Activated naive CD4-positive, alpha-beta T cell treated with anti-CD3 and anti-CD28 coated beads, Interleukin-2, amount 10 ng/mL, durations not matched to agents 7 days and 5 days (primary cell): ENCODE measurements at regions not wholly inside any gene's neighbourhood (a gene's known extent, or its start where the extent isn't known, plus 50 kb on each side); places are given as distances from the start of the nearest gene placed in this dataset.
"Not testable (repeated sequence)": the region's sequence is repeated elsewhere in the genome, so short reads cannot be mapped to it uniquely, and the experiment has no call there.

ENCODE experiments used
- CTCF ChIA-PET: fragments of 350-600 bp; sonication (Branson Sonifier 250); formaldehyde crosslinking; loops from one replicate; lab custom pipeline; 2021; ENCODE audit warnings: antibody characterized with exemption; lab: Charles Lee
- DNase-seq: peaks from one replicate; pipeline ENCODE4 v3.0.0-alpha.2; 2020
- H3K27ac Mint-ChIP-seq: one replicate; pipeline ENCODE4 v1.8.0; 2021; ENCODE audit warnings: mild to moderate bottlenecking, moderate library complexity, mixed read lengths
- H3K27me3 Mint-ChIP-seq: one replicate; pipeline ENCODE4 v1.8.0; 2021; ENCODE audit warnings: mild to moderate bottlenecking, mixed read lengths
- H3K36me3 Mint-ChIP-seq: one replicate; pipeline ENCODE4 v1.8.0; 2021; ENCODE audit warnings: mixed read lengths
- H3K4me1 Mint-ChIP-seq: one replicate; pipeline ENCODE4 v1.8.0; 2021; ENCODE audit warnings: mixed read lengths
- H3K4me3 Mint-ChIP-seq: one replicate; pipeline ENCODE4 v1.8.0; 2021; ENCODE audit warnings: mild to moderate bottlenecking, moderate library complexity, mixed read lengths
- H3K9me3 Mint-ChIP-seq: one replicate; pipeline ENCODE4 v1.8.0; 2021; ENCODE audit warnings: mixed read lengths

DNA sequence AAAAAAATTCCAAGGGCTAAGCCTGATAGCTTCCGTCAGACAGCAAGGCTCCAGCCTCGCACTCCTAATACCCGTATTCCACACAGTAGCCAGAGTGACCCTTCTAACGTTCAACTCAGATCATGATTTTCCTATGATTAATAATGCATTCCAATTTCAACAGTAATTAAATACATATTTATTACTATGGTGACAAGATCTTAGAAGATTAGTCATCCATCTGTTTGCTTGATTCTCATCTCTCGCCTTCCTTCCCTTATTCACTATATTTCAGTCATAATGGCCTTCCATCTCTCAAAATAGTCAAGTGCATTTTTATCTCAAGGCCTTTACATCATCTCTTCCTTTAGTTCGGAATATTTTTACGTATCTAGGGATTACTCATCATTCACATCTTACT, 621.2 kb upstream of the SPRY2 start:
- H3K27ac Mint-ChIP-seq = no peak overlapping the region
- H3K9me3 Mint-ChIP-seq = no peaks in the 10 kb centered on the region
- CTCF ChIA-PET = no interaction called here
- H3K4me3 Mint-ChIP-seq = no peak overlapping the region
- DNase-seq = no peak
- H3K4me1 Mint-ChIP-seq = no peaks in the 10 kb centered on the region
- H3K27me3 Mint-ChIP-seq = no peaks in the 10 kb centered on the region
- no peaks in the 10 kb centered on the region for H3K36me3 Mint-ChIP-seq

DNA sequence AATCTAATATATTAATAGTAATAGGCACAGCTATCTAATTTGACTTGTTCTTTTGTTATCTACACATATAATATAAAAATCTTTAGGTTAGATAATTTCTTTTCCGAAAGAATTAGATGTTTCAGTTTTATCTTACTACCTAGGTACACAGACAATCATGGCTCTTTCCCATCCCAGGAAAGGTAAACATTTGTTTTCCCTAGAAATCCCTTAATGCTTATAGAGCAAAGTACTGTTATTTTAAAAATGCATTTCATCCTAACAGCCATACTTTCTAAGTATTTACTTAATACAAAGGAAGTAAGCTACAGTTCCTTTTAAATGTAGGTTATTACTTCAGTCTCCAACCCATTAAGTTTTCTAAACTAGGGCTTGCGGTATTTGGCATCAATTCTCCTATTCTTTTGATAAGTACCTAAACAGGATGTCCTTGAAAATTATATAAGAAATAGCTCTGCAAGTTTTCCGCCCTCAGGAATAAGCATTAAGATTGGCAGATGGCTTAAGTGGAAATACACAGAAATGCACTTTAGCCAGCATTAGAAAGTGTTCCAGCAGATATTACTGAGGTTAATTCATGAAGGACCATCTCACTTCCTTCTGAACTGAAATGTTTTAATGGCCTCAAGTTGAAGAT, 616.2 kb upstream of the SPRY2 start:
- Mint-ChIP-seq H3K9me3 (peaks cover 3% of the 10 kb centered on the region), H3K27ac (no peak overlapping the region), H3K36me3 (no peaks in the 10 kb centered on the region), H3K27me3 (no peaks in the 10 kb centered on the region), H3K4me1 (no peaks in the 10 kb centered on the region), H3K4me3 (no peak overlapping the region)
- DNase-seq = no peak
- CTCF ChIA-PET = no interaction called here

DNA sequence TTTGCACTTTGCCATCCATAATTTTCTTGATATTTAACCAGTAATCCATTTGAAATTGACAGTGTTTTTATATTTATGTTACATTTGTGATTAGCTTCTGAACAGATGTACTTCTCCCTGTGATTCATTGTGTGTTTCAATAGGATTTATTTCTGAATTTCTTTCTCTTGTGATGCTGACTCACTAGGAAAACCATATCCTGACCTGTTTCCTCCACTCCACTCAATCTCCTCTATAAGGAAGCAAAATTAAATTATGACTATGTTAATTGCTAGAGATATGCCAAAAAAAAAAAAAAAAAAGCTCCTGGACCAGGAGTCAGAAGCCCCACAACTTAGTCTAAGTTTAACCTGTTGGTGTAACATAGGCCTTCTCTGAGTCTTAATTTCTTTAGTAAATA, 614.6 kb upstream of the SPRY2 start:
- CTCF ChIA-PET = no interaction called here
- Mint-ChIP-seq H3K27me3 (no peaks in the 10 kb centered on the region), H3K9me3 (peaks cover 3% of the 10 kb centered on the region)

DNA sequence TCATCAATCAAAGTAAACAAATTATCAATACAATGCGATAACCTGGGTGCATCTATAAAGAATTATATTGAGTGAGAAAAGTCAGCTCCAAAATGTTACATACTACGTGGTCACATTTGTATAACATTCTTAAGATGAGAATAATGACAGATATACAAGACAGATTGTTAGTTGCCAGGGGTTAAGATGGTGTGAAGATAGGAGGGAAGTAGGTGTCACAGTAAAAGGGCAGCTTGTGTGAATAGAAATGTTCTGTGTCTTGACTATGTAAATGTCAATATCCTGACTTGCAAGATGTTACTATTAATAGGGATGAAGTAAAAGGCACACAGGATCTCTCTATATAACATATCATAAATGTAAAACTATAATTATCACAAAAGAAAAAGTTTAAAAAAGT, 611.2 kb upstream of the SPRY2 start:
- Mint-ChIP-seq H3K4me1 (no peaks in the 10 kb centered on the region), H3K9me3 (peaks cover 3% of the 10 kb centered on the region), H3K27ac (no peak overlapping the region), H3K36me3 (no peaks in the 10 kb centered on the region), H3K4me3 (no peak overlapping the region), H3K27me3 (no peaks in the 10 kb centered on the region)
- CTCF ChIA-PET = no interaction called here
- DNase-seq = no peak

More for the DNA sequence above, 614.6 kb upstream of the SPRY2 start:
- H3K27ac Mint-ChIP-seq = no peak overlapping the region
- H3K4me1 Mint-ChIP-seq = no peaks in the 10 kb centered on the region
- no peak overlapping the region for H3K4me3 Mint-ChIP-seq
- DNase-seq = no peak
- H3K36me3 Mint-ChIP-seq = no peaks in the 10 kb centered on the region

DNA sequence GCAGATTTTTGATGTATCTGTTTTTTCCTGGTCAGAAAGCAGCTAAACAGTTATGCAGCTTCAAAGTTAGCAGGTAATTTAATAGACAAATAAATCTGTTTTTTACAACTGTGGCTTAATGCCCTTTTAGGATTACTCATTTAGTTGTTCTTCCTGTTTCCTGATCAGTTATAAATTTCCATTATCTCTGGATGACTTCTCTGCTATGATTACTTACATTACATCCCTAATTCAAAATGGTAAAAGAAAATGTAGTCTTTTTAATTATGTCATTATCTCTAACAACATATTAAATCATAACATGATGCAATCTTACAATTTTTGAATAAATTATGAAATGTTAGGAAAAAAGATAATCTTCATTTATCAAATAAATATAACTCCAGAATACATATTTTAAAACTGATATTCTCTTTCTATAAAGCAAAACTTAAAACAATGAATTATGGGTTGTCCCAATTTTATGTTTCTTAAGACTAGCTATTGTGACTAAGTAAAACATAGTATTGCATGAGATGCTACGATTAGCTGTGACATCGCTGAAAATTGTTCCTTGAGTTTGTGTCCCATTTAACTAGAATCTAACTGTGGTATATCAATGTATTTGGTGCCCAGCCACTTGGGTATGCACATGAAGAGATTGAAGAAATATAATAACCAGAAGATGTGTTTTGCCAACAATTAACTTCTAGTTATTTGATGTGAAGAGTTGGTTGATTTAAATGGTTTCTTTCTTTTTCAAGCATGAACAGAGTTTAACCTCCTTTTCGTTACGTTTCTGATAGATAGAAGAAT, 605.3 kb upstream of the SPRY2 start:
- CTCF ChIA-PET = no interaction called here
- DNase-seq = no peak
- Mint-ChIP-seq H3K9me3 (no peaks in the 10 kb centered on the region), H3K27ac (no peak overlapping the region), H3K36me3 (no peaks in the 10 kb centered on the region), H3K27me3 (no peaks in the 10 kb centered on the region), H3K4me3 (no peak overlapping the region), H3K4me1 (no peaks in the 10 kb centered on the region)

DNA sequence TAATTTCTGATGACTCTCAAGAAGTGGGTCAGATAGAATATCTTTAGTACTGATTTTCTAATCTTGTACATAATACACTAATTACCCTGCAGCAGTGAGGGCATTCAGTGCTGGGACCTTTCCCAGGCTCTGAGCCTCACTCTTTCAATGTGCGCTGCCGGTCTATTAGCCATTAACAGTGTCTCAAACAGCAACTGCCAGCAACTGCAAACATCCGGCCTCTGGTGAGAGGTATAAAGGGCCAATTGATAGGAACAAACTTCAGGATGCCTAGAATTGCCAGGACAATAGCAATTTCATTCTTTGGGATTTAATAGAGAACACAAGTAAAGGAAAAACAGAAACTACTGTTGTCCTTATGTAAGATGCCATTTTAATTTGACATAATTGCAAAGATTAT, 604.4 kb upstream of the SPRY2 start:
- DNase-seq = no peak
- Mint-ChIP-seq H3K9me3 (no peaks in the 10 kb centered on the region), H3K4me3 (no peak overlapping the region), H3K4me1 (no peaks in the 10 kb centered on the region), H3K27me3 (no peaks in the 10 kb centered on the region), H3K27ac (no peak overlapping the region), H3K36me3 (no peaks in the 10 kb centered on the region)
- CTCF ChIA-PET = no interaction called here

DNA sequence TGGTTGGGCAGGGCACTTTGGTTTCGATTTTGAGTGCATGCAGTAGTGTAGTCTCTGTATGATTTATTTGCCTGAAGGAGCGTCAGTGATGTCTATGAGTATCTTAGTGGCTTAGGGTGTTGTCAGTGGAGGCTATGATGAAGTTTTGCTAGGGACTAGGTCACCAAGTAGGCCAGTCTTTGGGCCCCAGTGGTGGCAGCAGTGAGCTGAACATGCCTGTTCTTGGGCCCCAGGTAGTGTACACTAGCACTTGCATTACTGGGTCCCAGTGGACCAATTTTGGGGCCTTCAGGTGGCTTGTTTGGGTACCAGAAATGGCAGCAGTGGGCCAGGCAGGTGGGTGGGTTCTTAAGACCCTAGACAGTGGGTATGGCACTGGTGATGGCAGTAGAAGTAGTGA, 598.7 kb upstream of the SPRY2 start:
- H3K27me3 Mint-ChIP-seq = no peaks in the 10 kb centered on the region
- no peaks in the 10 kb centered on the region for H3K4me1 Mint-ChIP-seq
- CTCF ChIA-PET = no interaction called here
- H3K9me3 Mint-ChIP-seq = no peaks in the 10 kb centered on the region
- DNase-seq = no peak
- H3K36me3 Mint-ChIP-seq = no peaks in the 10 kb centered on the region
- H3K27ac Mint-ChIP-seq = no peak overlapping the region
- H3K4me3 Mint-ChIP-seq = no peak overlapping the region

DNA sequence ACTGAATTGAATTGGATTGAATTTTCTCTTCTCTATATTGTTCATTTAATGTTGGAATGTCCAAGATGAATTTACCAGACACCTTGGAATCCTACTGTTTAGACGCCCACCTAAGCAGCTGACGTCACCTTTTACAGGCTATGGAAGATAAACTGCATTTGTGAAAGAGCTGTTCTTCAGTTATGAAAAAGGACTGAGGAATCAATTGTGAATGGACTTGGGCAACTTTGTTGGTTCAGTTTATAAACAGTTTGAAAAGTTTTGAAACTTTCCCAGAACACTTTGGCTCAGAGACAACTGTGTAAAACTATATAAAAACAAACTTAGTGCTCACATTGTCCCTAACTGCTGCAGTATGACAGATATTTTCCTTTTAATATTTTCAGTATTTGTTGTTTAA, 590.8 kb upstream of the SPRY2 start:
- Mint-ChIP-seq H3K9me3 (no peaks in the 10 kb centered on the region), H3K27ac (no peak overlapping the region), H3K4me3 (no peak overlapping the region), H3K27me3 (no peaks in the 10 kb centered on the region), H3K36me3 (no peaks in the 10 kb centered on the region), H3K4me1 (no peaks in the 10 kb centered on the region)
- CTCF ChIA-PET = no interaction called here
- no peak for DNase-seq

DNA sequence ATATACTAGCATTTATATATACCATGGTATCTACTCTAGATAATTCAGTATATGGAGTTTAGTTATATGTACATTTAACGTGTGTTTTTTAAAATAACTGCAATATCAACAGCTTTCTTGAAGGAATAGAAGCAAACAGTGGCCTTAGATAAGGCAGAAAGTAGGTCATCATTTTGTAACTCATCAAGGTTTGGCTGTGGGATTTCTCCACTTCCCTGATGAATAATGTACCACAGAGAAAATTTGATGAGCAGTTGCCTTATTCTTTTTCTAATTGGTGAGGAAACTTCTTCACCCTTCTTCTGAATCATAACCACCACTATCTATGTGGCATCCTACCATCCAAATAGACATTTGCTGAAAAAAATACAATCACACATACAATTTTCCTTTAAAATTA, 590.2 kb upstream of the SPRY2 start:
- Mint-ChIP-seq H3K27me3 (no peaks in the 10 kb centered on the region), H3K4me3 (no peak overlapping the region), H3K9me3 (no peaks in the 10 kb centered on the region), H3K4me1 (no peaks in the 10 kb centered on the region), H3K27ac (no peak overlapping the region), H3K36me3 (no peaks in the 10 kb centered on the region)
- DNase-seq = no peak
- CTCF ChIA-PET = no interaction called here

DNA sequence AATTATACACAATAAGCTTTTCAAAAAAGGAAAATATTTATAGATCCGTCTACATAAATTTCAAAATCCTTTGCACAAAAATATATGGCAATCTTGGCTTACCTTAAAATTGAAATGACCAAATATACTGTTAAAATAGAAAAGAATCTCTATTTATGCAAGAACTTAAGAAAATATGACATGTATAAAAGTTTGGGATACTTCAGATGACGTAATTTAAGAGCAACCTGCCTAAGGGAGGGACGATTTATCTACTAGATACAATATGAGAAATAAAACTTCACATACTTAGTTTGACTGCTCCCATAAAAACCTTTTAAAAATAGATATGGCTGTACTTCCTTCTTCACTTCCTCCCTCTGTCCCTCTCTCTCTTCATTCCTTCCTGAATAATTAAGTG, 587.3 kb upstream of the SPRY2 start:
- Mint-ChIP-seq H3K9me3 (no peaks in the 10 kb centered on the region), H3K36me3 (no peaks in the 10 kb centered on the region), H3K4me1 (no peaks in the 10 kb centered on the region), H3K4me3 (no peak overlapping the region), H3K27me3 (no peaks in the 10 kb centered on the region), H3K27ac (no peak overlapping the region)
- CTCF ChIA-PET = no interaction called here
- no peak for DNase-seq

DNA sequence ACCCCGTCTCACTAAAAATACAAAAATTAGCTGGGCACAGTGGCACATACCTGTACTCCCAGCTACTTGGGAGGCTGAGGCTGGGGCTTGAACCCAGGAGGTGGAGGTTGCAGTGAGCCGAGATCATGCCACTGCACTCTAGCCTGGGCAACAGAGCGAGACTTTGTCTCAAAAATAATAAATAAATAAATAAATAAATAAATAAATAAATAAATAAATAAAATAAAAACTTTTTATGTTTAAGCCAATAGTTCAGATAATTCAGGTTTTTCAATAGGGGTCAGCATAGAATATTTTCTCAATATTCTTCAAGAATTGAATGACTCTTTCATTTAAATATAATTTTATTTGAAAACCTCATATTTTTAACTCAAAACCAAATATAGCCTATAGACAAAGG, 585.1 kb upstream of the SPRY2 start:
- DNase-seq, CTCF ChIA-PET, H3K4me3 Mint-ChIP-seq, H3K4me1 Mint-ChIP-seq, H3K9me3 Mint-ChIP-seq, H3K27ac Mint-ChIP-seq, H3K36me3 Mint-ChIP-seq, H3K27me3 Mint-ChIP-seq: not testable (repeated sequence)

DNA sequence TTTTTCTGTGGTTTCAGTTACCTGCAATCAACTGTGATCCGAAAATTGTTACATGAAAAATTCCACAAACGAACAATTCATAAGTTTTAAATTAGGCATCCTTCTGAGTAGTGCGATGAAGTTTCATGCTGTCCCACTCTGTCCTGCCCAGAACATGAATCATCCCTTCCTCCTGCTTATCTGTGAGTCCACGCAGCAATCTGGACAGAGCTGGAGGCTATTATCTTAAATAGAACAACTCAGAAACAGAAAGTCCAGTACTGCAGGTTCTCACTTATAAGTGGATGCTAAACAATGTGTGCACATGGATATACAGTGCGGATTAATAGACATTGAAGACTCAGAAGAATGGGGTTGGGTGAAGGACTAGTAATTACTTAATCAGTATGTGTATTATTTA, 583.7 kb upstream of the SPRY2 start:
- Mint-ChIP-seq H3K4me1 (no peaks in the 10 kb centered on the region), H3K27ac (no peak overlapping the region), H3K36me3 (no peaks in the 10 kb centered on the region), H3K27me3 (no peaks in the 10 kb centered on the region), H3K4me3 (no peak overlapping the region), H3K9me3 (no peaks in the 10 kb centered on the region)
- CTCF ChIA-PET = no interaction called here
- DNase-seq = no peak

DNA sequence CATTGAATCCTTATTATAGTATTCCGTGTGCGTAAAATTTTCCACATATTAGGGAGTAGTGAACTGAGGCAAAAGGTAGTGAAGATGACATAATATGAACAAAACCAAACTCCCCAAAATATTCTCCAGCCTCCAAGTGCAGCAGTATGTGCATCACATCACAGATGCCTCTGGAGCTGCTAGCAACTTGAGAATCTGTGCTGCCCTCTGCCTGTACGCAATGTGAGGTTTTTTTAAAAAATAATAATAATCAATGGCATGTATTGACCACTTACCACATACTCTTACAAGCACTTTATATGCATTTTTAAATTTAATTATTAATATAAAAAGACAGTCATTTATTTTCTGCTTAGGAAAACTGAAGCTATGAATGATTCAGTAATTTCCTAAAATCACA, 583.0 kb upstream of the SPRY2 start:
- CTCF ChIA-PET = no interaction called here
- H3K27ac Mint-ChIP-seq = no peak overlapping the region

DNA sequence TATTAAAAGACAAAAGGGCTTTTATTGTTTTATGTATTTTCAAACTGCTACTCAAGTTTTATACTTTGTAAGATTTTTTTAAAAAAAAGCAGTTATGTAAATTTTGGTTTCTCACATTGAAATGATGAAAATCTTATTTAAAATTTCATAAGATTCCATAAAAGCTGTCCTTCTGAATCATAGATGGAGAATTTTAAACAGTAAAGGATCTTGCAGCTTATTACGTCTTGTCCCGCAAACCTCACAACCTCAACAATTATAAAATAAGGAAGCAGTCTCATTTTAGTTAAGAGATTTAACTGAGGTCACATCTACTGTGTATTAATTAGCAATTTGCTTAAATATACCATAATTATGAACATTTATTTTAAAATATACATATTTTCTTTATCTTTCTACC, 581.0 kb upstream of the SPRY2 start:
- no peaks in the 10 kb centered on the region for H3K4me1 Mint-ChIP-seq
- H3K27ac Mint-ChIP-seq = no peak overlapping the region
- CTCF ChIA-PET = no interaction called here
- DNase-seq = no peak
- H3K27me3 Mint-ChIP-seq = no peaks in the 10 kb centered on the region
- no peak overlapping the region for H3K4me3 Mint-ChIP-seq
- no peaks in the 10 kb centered on the region for H3K36me3 Mint-ChIP-seq
- H3K9me3 Mint-ChIP-seq = no peaks in the 10 kb centered on the region

More for the DNA sequence above, 583.0 kb upstream of the SPRY2 start:
- H3K9me3 Mint-ChIP-seq = no peaks in the 10 kb centered on the region
- no peak for DNase-seq
- H3K27me3 Mint-ChIP-seq = no peaks in the 10 kb centered on the region
- H3K4me1 Mint-ChIP-seq = no peaks in the 10 kb centered on the region
- H3K36me3 Mint-ChIP-seq = no peaks in the 10 kb centered on the region
- H3K4me3 Mint-ChIP-seq = no peak overlapping the region

DNA sequence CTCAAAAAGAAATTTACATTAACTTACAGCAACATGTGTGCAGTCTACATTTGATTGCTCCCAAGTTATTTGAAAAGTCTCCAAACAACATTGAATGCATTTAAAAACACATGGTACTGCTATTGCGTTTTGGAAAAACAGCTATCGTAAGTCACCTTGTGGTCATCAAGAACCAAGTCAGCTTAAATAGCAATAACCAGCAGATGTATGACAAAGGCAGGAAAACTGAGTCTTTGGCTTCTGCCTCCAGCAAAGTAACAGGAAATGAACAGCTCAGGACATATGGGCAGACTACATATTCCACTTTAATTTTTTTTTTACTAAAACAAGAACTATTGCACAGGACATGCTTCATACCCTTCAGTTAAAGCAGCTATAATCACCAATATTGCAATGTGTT, 580.6 kb upstream of the SPRY2 start:
- Mint-ChIP-seq H3K27ac (no peak overlapping the region), H3K4me1 (no peaks in the 10 kb centered on the region)
- CTCF ChIA-PET = no interaction called here

More for the DNA sequence above, 580.6 kb upstream of the SPRY2 start:
- Mint-ChIP-seq H3K4me3 (no peak overlapping the region), H3K36me3 (no peaks in the 10 kb centered on the region), H3K9me3 (no peaks in the 10 kb centered on the region), H3K27me3 (no peaks in the 10 kb centered on the region)
- no peak for DNase-seq
